VCaP (cell line): ENCODE measurements at regions not wholly inside any gene's neighbourhood (a gene's known extent, or its start where the extent isn't known, plus 50 kb on each side); places are given as distances from the start of the nearest gene placed in this dataset.

Experiments used
- H3K27ac ChIP-seq: fragments of 450-650 bp; 2 replicates; pipeline ENCODE4 v1.5.1; 2017
- TF ChIP-seq, protein P1 (sequence below): fragments of 450-650 bp; conservative IDR thresholded peaks from 2 replicates; pipeline ENCODE4 v1.5.1; 2017; ENCODE audit warnings: mild to moderate bottlenecking, moderate library complexity

DNA sequence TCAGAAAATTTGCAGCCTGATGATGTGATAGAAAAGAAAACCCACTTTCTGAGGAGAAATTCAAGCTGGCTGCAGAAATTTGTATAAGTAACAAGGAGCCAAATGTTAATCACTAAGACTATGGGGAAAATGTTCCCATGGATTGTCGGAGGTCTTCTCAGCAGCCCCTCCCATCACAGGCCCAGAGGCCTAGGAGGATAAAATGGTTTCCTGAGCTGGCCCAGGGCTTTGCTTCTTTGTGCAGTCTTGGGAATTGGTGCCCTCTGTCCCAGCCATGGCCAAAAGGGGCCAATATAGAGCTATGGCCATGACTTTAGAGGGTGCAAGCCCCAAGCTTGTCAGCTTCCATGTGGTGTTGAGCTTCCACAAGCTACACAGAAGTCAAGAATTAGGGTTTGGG is 335.9 kb downstream of the ATP23 start:
- H3K27ac ChIP-seq: no peak overlapping the region
- TF ChIP-seq, protein P1, sequence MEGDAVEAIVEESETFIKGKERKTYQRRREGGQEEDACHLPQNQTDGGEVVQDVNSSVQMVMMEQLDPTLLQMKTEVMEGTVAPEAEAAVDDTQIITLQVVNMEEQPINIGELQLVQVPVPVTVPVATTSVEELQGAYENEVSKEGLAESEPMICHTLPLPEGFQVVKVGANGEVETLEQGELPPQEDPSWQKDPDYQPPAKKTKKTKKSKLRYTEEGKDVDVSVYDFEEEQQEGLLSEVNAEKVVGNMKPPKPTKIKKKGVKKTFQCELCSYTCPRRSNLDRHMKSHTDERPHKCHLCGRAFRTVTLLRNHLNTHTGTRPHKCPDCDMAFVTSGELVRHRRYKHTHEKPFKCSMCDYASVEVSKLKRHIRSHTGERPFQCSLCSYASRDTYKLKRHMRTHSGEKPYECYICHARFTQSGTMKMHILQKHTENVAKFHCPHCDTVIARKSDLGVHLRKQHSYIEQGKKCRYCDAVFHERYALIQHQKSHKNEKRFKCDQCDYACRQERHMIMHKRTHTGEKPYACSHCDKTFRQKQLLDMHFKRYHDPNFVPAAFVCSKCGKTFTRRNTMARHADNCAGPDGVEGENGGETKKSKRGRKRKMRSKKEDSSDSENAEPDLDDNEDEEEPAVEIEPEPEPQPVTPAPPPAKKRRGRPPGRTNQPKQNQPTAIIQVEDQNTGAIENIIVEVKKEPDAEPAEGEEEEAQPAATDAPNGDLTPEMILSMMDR: no peak

DNA sequence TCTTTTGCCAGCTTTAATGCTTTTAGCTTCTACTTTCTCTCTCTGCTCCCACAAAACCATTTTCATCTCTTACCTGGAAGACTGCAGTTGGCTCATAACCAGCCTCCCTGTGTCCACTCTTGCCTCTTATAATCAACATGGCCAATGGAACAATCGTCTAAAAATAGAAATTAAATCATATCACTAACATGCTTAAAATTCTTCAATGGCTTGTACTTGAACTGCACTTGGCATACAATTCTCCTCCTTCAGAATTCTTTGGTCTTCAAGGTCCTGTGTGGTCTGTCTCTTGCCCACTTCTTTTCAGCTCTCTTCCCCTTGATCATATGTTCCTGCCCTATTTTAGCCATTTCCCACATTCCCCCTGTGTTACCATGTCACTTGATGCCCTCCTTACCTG is 342.2 kb downstream of the ATP23 start:
- no peak overlapping the region for H3K27ac ChIP-seq
- TF ChIP-seq, protein P1: no peak

DNA sequence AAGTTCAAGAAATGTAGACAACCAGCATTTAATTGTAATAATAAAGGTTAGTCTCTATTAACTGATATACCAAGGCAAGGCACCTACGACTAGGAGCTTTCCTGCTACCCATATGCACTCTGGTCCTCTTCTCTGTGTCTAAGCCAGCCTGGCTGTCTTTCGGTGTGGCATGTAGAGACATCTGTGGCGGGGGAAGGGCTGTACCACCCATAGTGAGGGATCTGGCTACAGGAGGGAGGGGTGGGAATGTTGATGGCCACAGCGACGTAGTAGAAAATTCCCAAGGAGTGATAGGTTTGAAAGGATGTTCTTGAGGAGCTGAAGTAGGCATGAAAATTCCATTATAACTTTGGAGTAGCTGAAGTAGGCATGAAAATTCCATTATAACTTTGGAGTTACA is 344.2 kb downstream of the ATP23 start:
- TF ChIP-seq, protein P1: no peak
- H3K27ac ChIP-seq: no peak overlapping the region

DNA sequence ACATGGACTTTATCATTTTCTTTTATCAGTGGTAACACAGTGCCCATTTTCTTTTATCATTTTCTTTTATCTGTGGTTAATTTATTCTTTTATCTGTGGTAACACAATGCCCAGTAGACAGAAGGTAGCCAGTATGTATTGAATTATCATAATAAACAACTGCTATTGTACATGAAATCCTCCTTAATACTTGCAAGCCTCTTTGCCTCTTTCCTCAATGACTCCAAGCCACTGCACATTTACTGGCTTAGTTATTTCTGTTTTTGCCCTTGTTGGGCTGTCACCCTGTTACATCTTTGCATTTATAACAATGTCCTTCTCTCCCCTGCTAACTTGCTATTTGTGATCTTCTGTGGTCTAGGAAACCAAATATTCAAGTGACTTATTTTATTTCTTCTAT is 345.0 kb downstream of the ATP23 start:
- TF ChIP-seq, protein P1: no peak
- no peak overlapping the region for H3K27ac ChIP-seq

DNA sequence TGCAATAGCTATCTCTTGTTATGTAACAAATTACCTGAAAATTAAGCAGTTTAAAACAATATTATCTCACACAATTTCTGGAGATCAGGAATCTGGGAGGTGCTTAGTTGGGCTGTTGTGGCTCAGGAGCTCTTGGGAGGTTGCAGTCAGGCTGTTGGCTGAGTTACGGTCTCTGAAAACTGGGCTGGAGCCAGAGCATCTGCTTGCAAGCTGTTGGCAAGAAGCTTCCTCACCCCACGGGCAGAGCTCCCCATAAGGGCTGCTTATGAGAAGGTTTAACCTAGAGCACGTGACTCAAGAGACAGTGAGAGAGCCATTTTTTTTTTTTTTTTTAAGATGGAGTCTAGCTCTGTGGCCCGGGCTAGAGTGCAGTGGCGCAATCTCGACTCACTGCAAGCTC is 346.8 kb downstream of the ATP23 start:
- TF ChIP-seq, protein P1: no peak
- H3K27ac ChIP-seq: no peak overlapping the region

DNA sequence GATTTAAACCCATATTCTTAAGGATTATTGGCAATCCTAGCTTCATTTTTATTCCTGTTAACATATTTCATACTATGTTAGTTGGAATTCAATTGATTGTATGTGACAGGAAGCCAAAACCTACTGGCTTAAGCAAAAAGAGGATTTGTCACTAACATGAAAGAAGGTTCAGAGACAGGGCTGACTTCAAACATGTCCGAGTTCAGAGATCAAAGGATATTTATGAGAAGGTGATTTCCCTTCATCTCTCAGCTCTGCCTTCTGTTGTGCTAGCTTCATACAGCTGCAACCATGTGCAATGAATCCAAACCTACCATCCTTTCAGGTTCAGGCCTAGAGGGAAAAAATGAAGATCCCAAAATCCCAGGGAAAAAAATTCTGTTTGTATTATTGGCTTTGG is 349.7 kb downstream of the ATP23 start:
- no peak overlapping the region for H3K27ac ChIP-seq
- TF ChIP-seq, protein P1: no peak

DNA sequence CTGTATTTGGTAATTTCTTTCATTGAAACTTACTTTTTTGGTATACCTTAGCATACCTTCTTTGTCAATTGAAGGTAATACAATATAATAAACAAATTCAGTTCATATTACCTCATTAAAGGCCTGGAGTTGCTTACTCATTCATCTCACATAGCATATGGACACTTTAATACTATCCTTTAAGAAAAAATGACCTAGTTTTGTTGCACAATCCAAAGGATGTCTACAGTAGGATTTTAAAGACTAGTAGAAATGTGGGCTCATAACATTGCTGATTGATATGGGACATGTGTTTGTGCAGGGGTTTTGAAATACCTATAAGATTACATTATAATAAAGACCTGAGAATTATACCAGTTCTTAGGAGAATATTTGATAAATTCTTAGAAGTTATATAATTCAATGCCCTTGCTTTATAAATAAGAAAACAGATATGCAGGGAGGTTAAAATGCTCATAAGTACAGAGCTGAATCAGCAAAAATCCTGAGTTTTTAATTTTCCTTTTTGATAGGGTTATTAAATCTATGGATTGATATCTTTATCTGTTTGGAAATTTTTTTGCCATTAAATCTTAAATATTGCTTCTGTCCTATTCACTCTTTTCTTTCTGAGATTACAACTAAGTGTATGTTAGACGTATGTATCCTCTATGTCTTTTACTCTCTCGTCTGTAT is 352.1 kb downstream of the ATP23 start:
- H3K27ac ChIP-seq: no peak overlapping the region
- TF ChIP-seq, protein P1: no peak
